OCI-LY3 (cell line): ENCODE measurements at regions not wholly inside any gene's neighbourhood (a gene's known extent, or its start where the extent isn't known, plus 50 kb on each side); places are given as distances from the start of the nearest gene placed in this dataset.

Experiments used
- H2AFZ ChIP-seq: fragments of 200-600, 300-600 bp; shearing (Covaris generic); 2 replicates; pipeline ENCODE4 v1.6.0; 2014; ENCODE audit warnings: antibody characterized with exemption, low read depth, low read length
- H3K27ac ChIP-seq: fragments of 200-600, 300-600 bp; sonication (generic); 2 replicates; pipeline ENCODE4 v1.5.1; 2014; ENCODE audit warnings: mild to moderate bottlenecking, low read length, moderate library complexity, mixed read lengths
- H3K27me3 ChIP-seq: fragments of 200-600, 300-600 bp; sonication (generic); 2 replicates; pipeline ENCODE4 v1.6.1; 2014; ENCODE audit warnings: low read depth, low read length, mixed read lengths
- H3K36me3 ChIP-seq: fragments of 200-600, 300-600 bp; sonication (generic); replicated peaks from 2 replicates; pipeline ENCODE3; 2014; ENCODE audit warnings: low read depth, low read length, mixed read lengths
- H3K4me1 ChIP-seq: fragments of 300-600, 200-600 bp; sonication (generic); 2 replicates; pipeline ENCODE4 v1.6.1; 2014; ENCODE audit warnings: low read length, mixed read lengths
- H3K4me2 ChIP-seq: fragments of 200-600, 300-600 bp; sonication (generic); 2 replicates; pipeline ENCODE4 v1.6.1; 2014; ENCODE audit warnings: low read length, mixed read lengths
- H3K4me3 ChIP-seq: fragments of 300-600, 200-600 bp; sonication (generic); 2 replicates; pipeline ENCODE4 v1.5.1; 2014; ENCODE audit warnings: antibody characterized with exemption, mild to moderate bottlenecking, low read length, moderate library complexity
- H3K79me2 ChIP-seq: fragments of 300-600, 200-600 bp; shearing (Covaris generic); 2 replicates; pipeline ENCODE4 v1.6.1; 2014; ENCODE audit warnings: mild to moderate bottlenecking, low read length, mixed read lengths
- H3K9ac ChIP-seq: fragments of 300-600, 200-600 bp; shearing (Covaris generic); 2 replicates; pipeline ENCODE4 v1.6.0; 2014; ENCODE audit warnings: mild to moderate bottlenecking, low read length, moderate library complexity
- H3K9me3 ChIP-seq: fragments of 200-600, 300-600 bp; shearing (Covaris generic); 2 replicates; pipeline ENCODE4 v1.6.1; 2014; ENCODE audit warnings: low read length, mixed read lengths; ENCODE audit not compliant: insufficient read depth
- H4K20me1 ChIP-seq: fragments of 200-600, 300-600 bp; sonication (generic); 2 replicates; pipeline ENCODE4 v1.6.1; 2016; ENCODE audit warnings: low read length, mixed read lengths; ENCODE audit not compliant: insufficient read depth
- CTCF ChIP-seq: fragments of 200-600, 300-600 bp; sonication (generic); IDR thresholded peaks from 2 replicates; pipeline ENCODE4 v1.5.1; 2014; ENCODE audit warnings: antibody characterized with exemption, low read length, low read depth
- EZH2phosphoT487 ChIP-seq: fragments of 200-600 bp; shearing (Covaris generic); IDR thresholded peaks from 2 replicates; pipeline ENCODE4 v1.6.1; 2018; ENCODE audit warnings: antibody characterized with exemption, mixed run types, low read depth

GRCh38 chr6:145283856-145284255, 451.5 kb downstream of the EPM2A start:
- H2AFZ ChIP-seq = no peak overlapping the region
- H3K79me2 ChIP-seq = no peaks in the 10 kb centered on the region
- no peak overlapping the region for H3K4me3 ChIP-seq
- no peak overlapping the region for H3K27ac ChIP-seq
- no peak overlapping the region for H3K9ac ChIP-seq
- no peaks in the 10 kb centered on the region for H3K27me3 ChIP-seq
- H3K4me1 ChIP-seq = no peaks in the 10 kb centered on the region
- H3K36me3 ChIP-seq = no peaks in the 10 kb centered on the region
- no peak overlapping the region for H3K4me2 ChIP-seq
- H4K20me1 ChIP-seq = no peaks in the 10 kb centered on the region
- TF ChIP-seq EZH2phosphoT487 = no peak
- TF ChIP-seq CTCF = no peak
- H3K9me3 ChIP-seq = no peaks in the 10 kb centered on the region

- H3K36me3 ChIP-seq = no peaks in the 10 kb centered on the region
- H4K20me1 ChIP-seq = no peaks in the 10 kb centered on the region
- H3K4me1 ChIP-seq = no peaks in the 10 kb centered on the region
- H3K27me3 ChIP-seq = no peaks in the 10 kb centered on the region
- H3K79me2 ChIP-seq = no peaks in the 10 kb centered on the region
- TF ChIP-seq CTCF = no peak
- no peak for TF ChIP-seq EZH2phosphoT487
- H3K4me2 ChIP-seq = no peak overlapping the region
- H3K9ac ChIP-seq = no peak overlapping the region
- H3K9me3 ChIP-seq = no peaks in the 10 kb centered on the region
- no peak overlapping the region for H2AFZ ChIP-seq
- H3K27ac ChIP-seq = no peak overlapping the region
- H3K4me3 ChIP-seq = no peak overlapping the region
Observed at GRCh38 chr6:145286916-145287315, 448.4 kb downstream of the EPM2A start.

DNA sequence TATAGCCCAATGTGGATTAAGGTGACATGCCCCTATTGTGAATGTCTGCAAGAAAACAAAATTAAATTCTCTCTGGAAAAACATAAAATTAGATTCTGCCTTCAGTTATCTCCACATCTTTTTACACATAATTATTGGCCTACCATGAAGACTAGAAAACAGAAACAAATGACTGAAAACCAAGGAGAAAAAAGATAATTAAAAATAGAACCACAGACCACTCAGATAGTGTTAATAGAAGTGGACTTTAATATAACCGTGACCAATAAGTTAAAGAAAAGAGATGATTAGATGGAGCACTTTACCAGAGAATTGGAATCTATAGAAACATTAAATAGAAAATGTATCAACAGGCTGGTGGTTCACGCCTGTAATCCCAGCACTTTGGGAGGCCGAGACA, 445.7 kb downstream of the EPM2A start:
- no peaks in the 10 kb centered on the region for H3K79me2 ChIP-seq
- no peak overlapping the region for H2AFZ ChIP-seq
- no peaks in the 10 kb centered on the region for H4K20me1 ChIP-seq
- no peaks in the 10 kb centered on the region for H3K4me1 ChIP-seq
- no peak for TF ChIP-seq CTCF
- TF ChIP-seq EZH2phosphoT487 = no peak
- no peaks in the 10 kb centered on the region for H3K9me3 ChIP-seq
- no peak overlapping the region for H3K27ac ChIP-seq
- H3K36me3 ChIP-seq = no peaks in the 10 kb centered on the region
- H3K27me3 ChIP-seq = no peaks in the 10 kb centered on the region
- no peak overlapping the region for H3K4me3 ChIP-seq
- H3K4me2 ChIP-seq = no peak overlapping the region
- H3K9ac ChIP-seq = no peak overlapping the region

DNA sequence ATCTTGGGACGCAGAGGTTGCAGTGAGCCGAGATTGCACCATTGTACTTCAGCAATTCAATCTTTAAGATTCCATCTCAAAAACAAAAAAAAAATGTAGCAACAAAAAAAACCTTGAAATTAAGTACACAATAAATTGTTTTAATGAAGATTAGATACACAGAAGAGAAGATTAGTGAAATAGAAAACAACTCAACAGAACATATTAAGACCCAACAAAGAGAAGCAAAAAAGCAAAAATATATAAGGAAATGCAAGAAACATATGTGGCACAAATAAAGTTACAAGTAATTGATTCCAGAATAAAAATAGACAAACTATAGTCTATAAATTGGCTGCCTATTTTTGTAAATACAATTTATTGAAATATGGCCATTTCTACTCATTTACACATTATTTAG, 445.2 kb downstream of the EPM2A start:
- H3K4me3 ChIP-seq = no peak overlapping the region
- H3K9me3 ChIP-seq = no peaks in the 10 kb centered on the region
- no peaks in the 10 kb centered on the region for H3K27me3 ChIP-seq
- no peaks in the 10 kb centered on the region for H3K79me2 ChIP-seq
- no peaks in the 10 kb centered on the region for H4K20me1 ChIP-seq
- H3K4me1 ChIP-seq = no peaks in the 10 kb centered on the region
- no peak overlapping the region for H2AFZ ChIP-seq
- no peaks in the 10 kb centered on the region for H3K36me3 ChIP-seq
- no peak overlapping the region for H3K4me2 ChIP-seq
- no peak overlapping the region for H3K27ac ChIP-seq
- no peak overlapping the region for H3K9ac ChIP-seq
- TF ChIP-seq CTCF (no peak), EZH2phosphoT487 (no peak)
